H9 (cell line): ENCODE measurements at regions not wholly inside any gene's neighbourhood (a gene's known extent, or its start where the extent isn't known, plus 50 kb on each side); places are given as distances from the start of the nearest gene placed in this dataset.

Experiments
- DNase-seq: peaks from one replicate; pipeline ENCODE4 v3.0.0-alpha.2; 2017
- H2AFZ ChIP-seq: one replicate; pipeline ENCODE4 v1.6.1; 2013; ENCODE audit warnings: mild to moderate bottlenecking, low read length, control low read depth, moderate library complexity
- H2AK5ac ChIP-seq: 2 replicates; pipeline ENCODE4 v1.6.1; 2013; ENCODE audit warnings: low read length, control low read depth, mixed read lengths; ENCODE audit not compliant: insufficient read length
- H2BK120ac ChIP-seq: one replicate; pipeline ENCODE4 v1.6.1; 2013; ENCODE audit warnings: low read depth, mild to moderate bottlenecking, low read length, control low read depth, inconsistent platforms; ENCODE audit not compliant: poor library complexity, severe bottlenecking
- H2BK12ac ChIP-seq: 2 replicates; pipeline ENCODE4 v1.6.1; 2013; ENCODE audit warnings: low read length, control low read depth, mixed read lengths, low read depth; ENCODE audit not compliant: insufficient read length
- H2BK15ac ChIP-seq: 2 replicates; pipeline ENCODE4 v1.6.1; 2013; ENCODE audit warnings: low read depth, low read length, control low read depth
- H2BK20ac ChIP-seq: one replicate; pipeline ENCODE4 v1.6.1; 2013; ENCODE audit warnings: low read depth, mild to moderate bottlenecking, low read length, control low read depth, inconsistent platforms; ENCODE audit not compliant: poor library complexity, severe bottlenecking
- H2BK5ac ChIP-seq: 2 replicates; pipeline ENCODE4 v1.6.1; 2013; ENCODE audit warnings: low read length, control low read depth, mixed read lengths; ENCODE audit not compliant: insufficient read length
- H3K14ac ChIP-seq: 2 replicates; pipeline ENCODE4 v1.6.1; 2013; ENCODE audit warnings: low read length, control low read depth; ENCODE audit not compliant: insufficient read depth
- H3K18ac ChIP-seq: 2 replicates; pipeline ENCODE4 v1.6.1; 2013; ENCODE audit warnings: low read depth, mild to moderate bottlenecking, mixed read lengths, low read length, control low read depth; ENCODE audit not compliant: insufficient read length
- H3K23ac ChIP-seq: 2 replicates; pipeline ENCODE4 v1.6.1; 2013; ENCODE audit warnings: low read length, control low read depth, mixed read lengths, low read depth; ENCODE audit not compliant: insufficient read length
- H3K23me2 ChIP-seq: 2 replicates; pipeline ENCODE4 v1.6.1; 2013; ENCODE audit warnings: low read depth, mild to moderate bottlenecking, mixed read lengths, low read length, control low read depth; ENCODE audit not compliant: insufficient read length, poor library complexity, severe bottlenecking
- H3K27ac ChIP-seq: 2 replicates; pipeline ENCODE4 v1.5.1; 2013; ENCODE audit warnings: low read length, control low read depth, mixed read lengths, low read depth; ENCODE audit not compliant: insufficient read length
- H3K27me3 ChIP-seq: 2 replicates; pipeline ENCODE4 v1.6.1; 2013; ENCODE audit warnings: low read length, control low read depth, inconsistent platforms; ENCODE audit not compliant: insufficient read depth
- H3K4ac ChIP-seq: 2 replicates; pipeline ENCODE4 v1.6.1; 2013; ENCODE audit warnings: low read depth, mild to moderate bottlenecking, control low read depth, inconsistent platforms, low read length, moderate library complexity
- H3K4me1 ChIP-seq: 2 replicates; pipeline ENCODE4 v1.6.1; 2013; ENCODE audit warnings: low read length, control low read depth, inconsistent platforms; ENCODE audit not compliant: insufficient read depth
- H3K4me2 ChIP-seq: 2 replicates; pipeline ENCODE4 v1.6.1; 2013; ENCODE audit warnings: low read length, control low read depth, mixed read lengths; ENCODE audit not compliant: insufficient read length, insufficient read depth
- H3K56ac ChIP-seq: 2 replicates; pipeline ENCODE4 v1.6.1; 2013; ENCODE audit warnings: low read depth, mild to moderate bottlenecking, mixed read lengths, low read length, control low read depth; ENCODE audit not compliant: insufficient read length
- H3K79me1 ChIP-seq: 2 replicates; pipeline ENCODE4 v1.6.1; 2013; ENCODE audit warnings: low read depth, mild to moderate bottlenecking, moderate library complexity, low read length, control low read depth, inconsistent platforms; ENCODE audit not compliant: insufficient read depth, poor library complexity, severe bottlenecking
- H3K79me2 ChIP-seq: 2 replicates; pipeline ENCODE4 v1.6.1; 2013; ENCODE audit warnings: low read length, control low read depth, inconsistent platforms; ENCODE audit not compliant: insufficient read depth
- H3K9ac ChIP-seq: 2 replicates; pipeline ENCODE4 v1.6.1; 2013; ENCODE audit warnings: low read length, control low read depth, mixed read lengths; ENCODE audit not compliant: insufficient read length; ENCODE audit errors: extremely low read depth
- H3K9me3 ChIP-seq: one replicate; pipeline ENCODE4 v1.6.1; 2013; ENCODE audit warnings: low read depth, low read length, inconsistent platforms; ENCODE audit not compliant: control insufficient read depth
- H3T11ph ChIP-seq: one replicate; pipeline ENCODE4 v1.6.1; 2013; ENCODE audit warnings: mild to moderate bottlenecking, low read length, control low read depth, inconsistent platforms
- H4K20me1 ChIP-seq: one replicate; pipeline ENCODE4 v1.6.1; 2013; ENCODE audit not compliant: control insufficient read depth, insufficient read length, insufficient read depth
- H4K5ac ChIP-seq: 2 replicates; pipeline ENCODE4 v1.6.1; 2013; ENCODE audit warnings: low read depth, mild to moderate bottlenecking, mixed read lengths, low read length, control low read depth; ENCODE audit not compliant: insufficient read length
- H4K8ac ChIP-seq: replicated peaks from 2 replicates; pipeline ENCODE4 v1.6.1; 2013; ENCODE audit warnings: low read length, control low read depth, mixed read lengths, low read depth; ENCODE audit not compliant: insufficient read length
- H4K91ac ChIP-seq: 2 replicates; pipeline ENCODE4 v1.6.1; 2013; ENCODE audit warnings: low read depth, mild to moderate bottlenecking, moderate library complexity, mixed read lengths, low read length, control low read depth; ENCODE audit not compliant: insufficient read length
- H3K27ac Mint-ChIP-seq, 3 experiments: 2 replicates in 2 of 3; 3 replicates in 1 of 3; pipeline ENCODE4 v1.8.0; 2020 to 2021; ENCODE audit warnings: mixed read lengths in 3 of 3, mild to moderate bottlenecking in 1 of 3, moderate library complexity in 1 of 3
- H3K27me3 Mint-ChIP-seq: 2 replicates; pipeline ENCODE4 v1.8.0; 2021; ENCODE audit warnings: low read depth, mild to moderate bottlenecking, moderate library complexity, mixed read lengths
- H3K36me3 Mint-ChIP-seq, 3 experiments: 2 replicates in 2 of 3; 3 replicates in 1 of 3; pipeline ENCODE4 v1.8.0; 2020 to 2021; ENCODE audit warnings: low read depth in 3 of 3, mixed read lengths in 3 of 3; ENCODE audit not compliant: insufficient read depth in 1 of 3
- H3K4me1 Mint-ChIP-seq, 2 experiments: 2 replicates each; pipeline ENCODE4 v1.8.0; 2020; ENCODE audit warnings: mixed read lengths in 2 of 2
- H3K4me3 Mint-ChIP-seq, 2 experiments: 2 replicates in 1 of 2; 3 replicates in 1 of 2; pipeline ENCODE4 v1.8.0; 2020 to 2021; ENCODE audit warnings: mild to moderate bottlenecking in 2 of 2, mixed read lengths in 2 of 2, moderate library complexity in 1 of 2
- H3K9me3 Mint-ChIP-seq, 2 experiments: 2 replicates in 1 of 2; 3 replicates in 1 of 2; pipeline ENCODE4 v1.8.0; 2020; ENCODE audit warnings: mild to moderate bottlenecking in 2 of 2, mixed read lengths in 2 of 2, moderate library complexity in 1 of 2
- CTCF ChIP-seq: fragments of 200-600 bp; sonication (generic); conservative IDR thresholded peaks from 3 replicates; pipeline ENCODE4 v1.8.0; 2021; ENCODE audit warnings: antibody characterized with exemption, mild to moderate bottlenecking
- WGBS: extraction: QIAGEN DNeasy Blood & Tissue Kit; methylation state at CpG from one replicate; pipeline ENCODE4 v1.1.7; 2013; ENCODE audit warnings: missing lambda C conversion rate, low lambda C conversion rate, mixed read lengths; ENCODE audit not compliant: insufficient read length; ENCODE audit errors: extremely low coverage; 5-methylcytosine and 5-hydroxymethylcytosine counted together

DNA sequence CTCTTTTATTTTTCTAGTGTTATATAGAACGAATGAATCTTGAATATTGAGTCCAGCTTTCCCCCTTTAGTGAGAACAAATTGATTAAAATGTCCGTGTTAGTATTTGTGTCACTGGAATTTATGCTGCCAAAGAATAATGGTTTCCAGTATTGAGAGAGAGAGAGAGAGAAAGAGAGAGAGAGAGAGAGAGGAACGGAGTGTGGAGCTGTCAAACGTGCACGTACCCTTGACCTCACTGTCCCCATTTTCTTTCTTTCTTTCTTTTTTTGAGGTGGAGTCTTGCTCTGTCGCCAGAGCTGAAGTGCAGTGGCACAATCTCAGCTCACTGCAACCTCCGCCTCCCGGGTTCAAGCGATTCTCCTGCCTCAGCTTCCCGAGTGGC, 70.9 kb upstream of the GREM2 start:
- Histone ChIP-seq H3K4me1 (no peaks in the 10 kb centered on the region), H2AFZ (no peak overlapping the region), H4K20me1 (no peaks in the 10 kb centered on the region), H3T11ph (no peak overlapping the region), H3K18ac (no peak overlapping the region), H3K23ac (no peak overlapping the region), H2BK5ac (no peak overlapping the region), H4K8ac (no peak overlapping the region), H2AK5ac (no peak overlapping the region), H3K9me3 (no peaks in the 10 kb centered on the region), H3K79me2 (no peaks in the 10 kb centered on the region), H3K27me3 (no peaks in the 10 kb centered on the region), H3K23me2 (no peaks in the 10 kb centered on the region), H2BK12ac (no peak overlapping the region), H2BK20ac (no peak overlapping the region), H3K79me1 (no peaks in the 10 kb centered on the region), H3K56ac (no peak overlapping the region), H4K91ac (no peak overlapping the region), H4K5ac (no peak overlapping the region), H3K4ac (no peak overlapping the region), H3K4me2 (no peak overlapping the region), H3K9ac (no peak overlapping the region), H3K14ac (no peak overlapping the region), H2BK15ac (no peak overlapping the region), H2BK120ac (no peak overlapping the region), H3K27ac (no peak overlapping the region)
- Mint-ChIP-seq H3K36me3 (peaks cover 0 to 4% (median 0%) of the 10 kb centered on the region in 3 experiments; a peak in 1 of 7 replicates), H3K9me3 (peaks cover 0 to 7% of the 10 kb centered on the region in 2 experiments; a peak in 4 of 5 replicates), H3K27ac (no peak overlapping the region; a peak in 1 of 7 replicates), H3K27me3 (no peaks in the 10 kb centered on the region), H3K4me1 (no peaks in the 10 kb centered on the region), H3K4me3 (no peak overlapping the region)
- no peak for TF ChIP-seq CTCF
- no CpG with 5 or more reads among the region's 10 CpGs for WGBS
- DNase-seq = no peak
